ENCODE measurements at regions not wholly inside any gene's neighbourhood (a gene's known extent, or its start where the extent isn't known, plus 50 kb on each side); places are given as distances from the start of the nearest gene placed in this dataset.
"Not testable (repeated sequence)": the region's sequence is repeated elsewhere in the genome, so short reads cannot be mapped to it uniquely, and the experiment has no call there.

GRCh38 chr5:120174089-120174488 lies 290.0 kb upstream of the PRR16 start:
- Mint-ChIP-seq H3K36me3 (ENCODE audit: insufficient read depth) (no peaks in the 10 kb centered on the region), H3K4me1 (ENCODE audit: low read depth) (no peaks in the 10 kb centered on the region), H3K9me3 (ENCODE audit: low read depth) (no peaks in the 10 kb centered on the region), H3K27me3 (no peaks in the 10 kb centered on the region), H3K27ac (no peak overlapping the region), H3K4me3 (ENCODE audit: low read depth) (no peak overlapping the region)
- TF ChIP-seq CTCF (IDR thresholded peaks at IDR 0.05; ENCODE audit: unreplicated experiment), result no peak
- DNase-seq (ENCODE audit: low spot score, unreplicated experiment), result no peak

- H3K27ac Mint-ChIP-seq; H3K4me1 Mint-ChIP-seq (ENCODE audit: low read depth); H3K36me3 Mint-ChIP-seq (ENCODE audit: insufficient read depth); DNase-seq (ENCODE audit: low spot score, unreplicated experiment); H3K27me3 Mint-ChIP-seq; H3K4me3 Mint-ChIP-seq (ENCODE audit: low read depth); H3K9me3 Mint-ChIP-seq (ENCODE audit: low read depth): not testable (repeated sequence)
These were observed 282.9 kb upstream of the PRR16 start for GRCh38 chr5:120181238-120181637.

- H3K27me3 Mint-ChIP-seq; H3K4me1 Mint-ChIP-seq (ENCODE audit: low read depth); DNase-seq (ENCODE audit: low spot score, unreplicated experiment); H3K27ac Mint-ChIP-seq; H3K4me3 Mint-ChIP-seq (ENCODE audit: low read depth); H3K36me3 Mint-ChIP-seq (ENCODE audit: insufficient read depth); H3K9me3 Mint-ChIP-seq (ENCODE audit: low read depth): not testable (repeated sequence)
These were observed 269.4 kb upstream of the PRR16 start for GRCh38 chr5:120194650-120195049.

GRCh38 chr5:120199559-120199958 lies 264.5 kb upstream of the PRR16 start:
- H3K36me3 Mint-ChIP-seq (ENCODE audit: insufficient read depth), result no peaks in the 10 kb centered on the region
- no peak overlapping the region for H3K27ac Mint-ChIP-seq
- DNase-seq (ENCODE audit: low spot score, unreplicated experiment), result no peak
- H3K27me3 Mint-ChIP-seq, result no peaks in the 10 kb centered on the region
- peaks cover 4% of the 10 kb centered on the region for H3K4me1 Mint-ChIP-seq (ENCODE audit: low read depth)
- peaks cover 5% of the 10 kb centered on the region for H3K9me3 Mint-ChIP-seq (ENCODE audit: low read depth)
- no peak overlapping the region for H3K4me3 Mint-ChIP-seq (ENCODE audit: low read depth)
- no peak for TF ChIP-seq CTCF (IDR thresholded peaks at IDR 0.05; ENCODE audit: unreplicated experiment)

- no peak for DNase-seq (ENCODE audit: low spot score, unreplicated experiment)
- H3K27me3 Mint-ChIP-seq, result no peaks in the 10 kb centered on the region
- H3K27ac Mint-ChIP-seq, result no peak overlapping the region
- no peaks in the 10 kb centered on the region for H3K36me3 Mint-ChIP-seq (ENCODE audit: insufficient read depth)
- H3K4me3 Mint-ChIP-seq (ENCODE audit: low read depth), result no peak overlapping the region
- H3K9me3 Mint-ChIP-seq (ENCODE audit: low read depth), result peaks cover 11% of the 10 kb centered on the region
- no peaks in the 10 kb centered on the region for H3K4me1 Mint-ChIP-seq (ENCODE audit: low read depth)
- TF ChIP-seq CTCF (IDR thresholded peaks at IDR 0.05; ENCODE audit: unreplicated experiment), result no peak
These were observed 257.0 kb upstream of the PRR16 start for GRCh38 chr5:120207129-120207528.

- H3K36me3 Mint-ChIP-seq (ENCODE audit: insufficient read depth), result no peaks in the 10 kb centered on the region
- no peak overlapping the region for H3K4me3 Mint-ChIP-seq (ENCODE audit: low read depth)
- TF ChIP-seq CTCF (IDR thresholded peaks at IDR 0.05; ENCODE audit: unreplicated experiment), result no peak
- no peaks in the 10 kb centered on the region for H3K9me3 Mint-ChIP-seq (ENCODE audit: low read depth)
- no peak overlapping the region for H3K27ac Mint-ChIP-seq
- H3K27me3 Mint-ChIP-seq, result no peaks in the 10 kb centered on the region
- no peak for DNase-seq (ENCODE audit: low spot score, unreplicated experiment)
- H3K4me1 Mint-ChIP-seq (ENCODE audit: low read depth), result no peaks in the 10 kb centered on the region
These were observed 247.1 kb upstream of the PRR16 start for GRCh38 chr5:120217001-120217400.

Measured in progenitor cell of endocrine pancreas (in vitro differentiated cells).